HCT116 (cell line): ENCODE measurements at regions not wholly inside any gene's neighbourhood (a gene's known extent, or its start where the extent isn't known, plus 50 kb on each side); places are given as distances from the start of the nearest gene placed in this dataset.

Experiments used
- ATAC-seq: fragments of 200-7000 bp; cut with Tn5 transposase; 2 replicates; pipeline ENCODE4 v1.9.1; 2020; ENCODE audit warnings: mild to moderate bottlenecking, moderate library complexity
- BruUV-seq: library from RNA; stranded (reverse); fragments of 400-500 nt; replicated peaks from 2 replicates; lab custom pipeline; 2021; lab: Mats Ljungman, UMichigan
- CTCF ChIA-PET: fragments of 300-600 bp; sonication (Branson Sonifier 250); formaldehyde crosslinking; loops from one replicate; lab custom pipeline; 2021; ENCODE audit warnings: antibody characterized with exemption; lab: Charles Lee
- POLR2A ChIA-PET: fragments of 300-600, 350-600 bp; sonication (Branson Sonifier 250); formaldehyde crosslinking; loops from one replicate; lab custom pipeline; 2021; ENCODE audit warnings: antibody characterized with exemption; lab: Charles Lee
- RAD21 ChIA-PET, 2 experiments: fragments of 300-600 bp; sonication (Branson Sonifier 250); formaldehyde crosslinking; loops; one replicate each; lab custom pipeline; 2023; ENCODE audit warnings: low total read pairs in 2 of 2; ENCODE audit not compliant: uncharacterized antibody in 2 of 2, unreplicated experiment in 2 of 2, low non-redundant PET in 1 of 2; lab: Charles Lee
- DNase-seq: peaks from one replicate; pipeline ENCODE4 v3.0.0-alpha.2; 2010; ENCODE audit warnings: low read depth, low spot score
- H2AFZ ChIP-seq: fragments of 200-600 bp; shearing (Covaris generic), sonication (generic); 2 replicates; pipeline ENCODE4 v1.6.1; 2017; ENCODE audit warnings: low read depth, mixed run types, mixed read lengths, antibody characterized with exemption, low read length; ENCODE audit not compliant: poor library complexity, severe bottlenecking
- H3K27ac ChIP-seq: 2 replicates; pipeline ENCODE4 v1.5.1; 2012; ENCODE audit warnings: low read depth, low read length
- H3K27me3 ChIP-seq: fragments of 200-600 bp; sonication (generic); 2 replicates; pipeline ENCODE4 v1.6.1; 2016; ENCODE audit warnings: mixed run types, low read length, mixed read lengths; ENCODE audit not compliant: insufficient read depth
- H3K36me3 ChIP-seq, 2 experiments: fragments of 200-500 bp in 1 of 2; fragments of 200-600 bp in 1 of 2; sonication (Bioruptor generic) in 1 of 2; sonication (generic) in 1 of 2; 2 replicates each; pipeline versions ENCODE4 v1.5.1 to v1.6.1; 2014 to 2016; ENCODE audit warnings: low read length in 2 of 2, inconsistent platforms in 1 of 2, mixed read lengths in 1 of 2, mixed run types in 1 of 2; ENCODE audit not compliant: insufficient read depth in 2 of 2, control insufficient read depth in 1 of 2
- H3K4me1 ChIP-seq, 2 experiments: fragments of 200-600 bp in 1 of 2; sonication (generic) in 1 of 2; 2 replicates each; pipeline versions ENCODE4 v1.5.1 to v1.6.1; 2012 to 2017; ENCODE audit warnings: low read length in 2 of 2, inconsistent platforms in 1 of 2, mild to moderate bottlenecking in 1 of 2, mixed read lengths in 1 of 2, mixed run types in 1 of 2, moderate library complexity in 1 of 2; ENCODE audit not compliant: insufficient read depth in 2 of 2, control insufficient read depth in 1 of 2
- H3K4me2 ChIP-seq: fragments of 200-600 bp; sonication (generic); 2 replicates; pipeline ENCODE4 v1.6.1; 2017; ENCODE audit warnings: mixed run types, low read length, mixed read lengths
- H3K4me3 ChIP-seq, 2 experiments: fragments of 200-600 bp in 1 of 2; sonication (generic) in 1 of 2; replicated peaks in 1 of 2; 2 replicates each; pipeline ENCODE4 v1.5.1; 2011 to 2016; ENCODE audit warnings: low read length in 2 of 2, control low read depth in 1 of 2, low read depth in 1 of 2, mild to moderate bottlenecking in 1 of 2, mixed read lengths in 1 of 2, mixed run types in 1 of 2
- H3K79me2 ChIP-seq: fragments of 200-600 bp; sonication (generic); 2 replicates; pipeline ENCODE4 v1.6.1; 2017; ENCODE audit warnings: mild to moderate bottlenecking, mixed run types, low read length, moderate library complexity, mixed read lengths; ENCODE audit not compliant: insufficient read depth
- H3K9ac ChIP-seq: fragments of 200-600 bp; sonication (generic); 2 replicates; pipeline ENCODE4 v1.6.1; 2016; ENCODE audit warnings: low read length, mixed read lengths
- H3K9me2 ChIP-seq: fragments of 200-600 bp; sonication (generic), shearing (Covaris generic); 2 replicates; pipeline ENCODE4 v1.6.1; 2017; ENCODE audit warnings: mixed run types, mild to moderate bottlenecking, moderate library complexity; ENCODE audit not compliant: insufficient read depth
- H3K9me3 ChIP-seq, 2 experiments: fragments of 200-500 bp in 1 of 2; fragments of 200-600 bp in 1 of 2; sonication (Bioruptor generic) in 1 of 2; sonication (generic) in 1 of 2; 2 replicates each; pipeline ENCODE4 v1.6.1; 2014 to 2017; ENCODE audit warnings: low read length in 2 of 2, mixed read lengths in 2 of 2, inconsistent platforms in 1 of 2, low read depth in 1 of 2, mild to moderate bottlenecking in 1 of 2, mixed run types in 1 of 2, moderate library complexity in 1 of 2; ENCODE audit not compliant: control insufficient read depth in 1 of 2, insufficient read depth in 1 of 2
- H4K20me1 ChIP-seq: fragments of 200-600 bp; sonication (generic), shearing (Covaris generic); 2 replicates; pipeline ENCODE4 v1.6.1; 2017; ENCODE audit warnings: mixed run types, mild to moderate bottlenecking, moderate library complexity; ENCODE audit not compliant: insufficient read depth
- CBX3 ChIP-seq: IDR thresholded peaks from 2 replicates; pipeline ENCODE4 v1.6.1; 2012; ENCODE audit warnings: low read depth
- CEBPB ChIP-seq: IDR thresholded peaks from 2 replicates; pipeline ENCODE4 v1.6.1; 2012; ENCODE audit warnings: low read depth
- EGR1 ChIP-seq: IDR thresholded peaks from 2 replicates; pipeline ENCODE4 v1.6.1; 2012; ENCODE audit warnings: low read depth
- ELF1 ChIP-seq: IDR thresholded peaks from 2 replicates; pipeline ENCODE4 v1.6.1; 2012; ENCODE audit warnings: low read depth, borderline replicate concordance
- EZH2 ChIP-seq: fragments of 200-600 bp; sonication (generic); IDR thresholded peaks from 2 replicates; pipeline ENCODE4 v1.6.1; 2017; ENCODE audit warnings: antibody characterized with exemption, mixed run types
- FOSL1 ChIP-seq: IDR thresholded peaks from 2 replicates; pipeline ENCODE4 v1.6.1; 2012; ENCODE audit warnings: low read depth
- RAD21 ChIP-seq: IDR thresholded peaks from 2 replicates; pipeline ENCODE4 v1.6.1; 2012; ENCODE audit warnings: low read depth, mild to moderate bottlenecking
- SP1 ChIP-seq: IDR thresholded peaks from 2 replicates; pipeline ENCODE4 v1.6.1; 2012; ENCODE audit warnings: low read depth
- SRF ChIP-seq: IDR thresholded peaks from 2 replicates; pipeline ENCODE4 v1.6.1; 2012; ENCODE audit warnings: low read depth
- ZFX ChIP-seq: fragments of 450-650 bp; IDR thresholded peaks from 2 replicates; pipeline ENCODE4 v1.6.1; 2017
- ZNF274 ChIP-seq: fragments of 200-500 bp; sonication (Bioruptor generic); IDR thresholded peaks from 2 replicates; pipeline ENCODE4 v1.6.1; 2014; ENCODE audit warnings: mild to moderate bottlenecking, low read depth, low read length, inconsistent platforms
- intact Hi-C: fragments of 100-400 bp; cut with micrococcal nuclease; formaldehyde crosslinking; loops from 2 replicates; pipeline ENCODE4 v1.10.0; 2022
- TF ChIP-seq, protein P1 (sequence below): IDR thresholded peaks from 2 replicates; pipeline ENCODE4 v1.6.1; 2012
- TF ChIP-seq, protein P2 (sequence below): IDR thresholded peaks from 2 replicates; pipeline ENCODE4 v1.6.1; 2011; ENCODE audit warnings: mild to moderate bottlenecking, low read length, moderate library complexity; ENCODE audit not compliant: insufficient replicate concordance; ENCODE audit errors: extremely low read depth
- TF ChIP-seq, protein P3 (sequence below): IDR thresholded peaks from 2 replicates; pipeline ENCODE4 v1.6.1; 2012
- TF ChIP-seq, protein P4 (sequence below), 3 experiments: fragments of 200-600 bp in 1 of 3; sonication (generic) in 1 of 3; IDR thresholded peaks in 2 of 3; conservative IDR thresholded peaks in 1 of 3; 2 replicates each; pipeline ENCODE4 v1.5.1; 2012 to 2017; ENCODE audit warnings: low read depth in 2 of 3, low read length in 2 of 3, antibody characterized with exemption in 1 of 3, borderline replicate concordance in 1 of 3, control low read depth in 1 of 3, mild to moderate bottlenecking in 1 of 3, mixed read lengths in 1 of 3, mixed run types in 1 of 3, moderate library complexity in 1 of 3; ENCODE audit not compliant: insufficient read depth in 1 of 3

DNA sequence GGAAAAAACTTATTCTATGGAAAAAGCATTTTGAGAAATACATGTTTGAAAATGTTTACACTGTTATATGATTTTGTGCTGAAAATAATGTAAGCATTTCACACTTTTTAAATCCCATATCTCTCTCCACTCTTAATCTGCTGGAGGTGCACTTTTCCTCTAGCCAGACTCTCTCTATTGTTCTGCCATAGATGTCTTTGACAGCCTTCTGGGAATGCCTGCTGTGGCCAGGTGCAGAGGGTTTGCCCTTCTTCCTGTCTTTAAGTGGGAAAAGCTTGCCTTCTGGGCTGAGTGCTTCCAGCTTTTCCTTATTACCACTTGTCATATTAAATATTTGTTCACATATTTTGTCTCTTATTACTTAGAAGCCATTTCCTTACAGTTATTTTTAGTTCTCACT lies 60.1 kb upstream of the PPM1H start:
- ATAC-seq (no peak), DNase-seq (no peak)
- CTCF ChIA-PET = no interaction called here
- RAD21 ChIA-PET = no interaction called here
- Histone ChIP-seq H3K9me3 (no peaks in the 10 kb centered on the region), H3K27ac (no peak overlapping the region), H3K27me3 (no peaks in the 10 kb centered on the region), H3K36me3 (no peaks in the 10 kb centered on the region), H3K4me1 (no peaks in the 10 kb centered on the region), H2AFZ (no peak overlapping the region), H3K79me2 (no peaks in the 10 kb centered on the region), H3K4me2 (no peak overlapping the region), H3K4me3 (no peak overlapping the region), H3K9ac (no peak overlapping the region), H3K9me2 (no peaks in the 10 kb centered on the region), H4K20me1 (no peaks in the 10 kb centered on the region)
- POLR2A ChIA-PET = no interaction called here
- BruUV-seq = no TSS peak
- intact Hi-C loops = no loop called here
- no peak for TF ChIP-seq SP1
- TF ChIP-seq, protein P1, sequence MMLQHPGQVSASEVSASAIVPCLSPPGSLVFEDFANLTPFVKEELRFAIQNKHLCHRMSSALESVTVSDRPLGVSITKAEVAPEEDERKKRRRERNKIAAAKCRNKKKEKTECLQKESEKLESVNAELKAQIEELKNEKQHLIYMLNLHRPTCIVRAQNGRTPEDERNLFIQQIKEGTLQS = no peak
- TF ChIP-seq, protein P2, sequence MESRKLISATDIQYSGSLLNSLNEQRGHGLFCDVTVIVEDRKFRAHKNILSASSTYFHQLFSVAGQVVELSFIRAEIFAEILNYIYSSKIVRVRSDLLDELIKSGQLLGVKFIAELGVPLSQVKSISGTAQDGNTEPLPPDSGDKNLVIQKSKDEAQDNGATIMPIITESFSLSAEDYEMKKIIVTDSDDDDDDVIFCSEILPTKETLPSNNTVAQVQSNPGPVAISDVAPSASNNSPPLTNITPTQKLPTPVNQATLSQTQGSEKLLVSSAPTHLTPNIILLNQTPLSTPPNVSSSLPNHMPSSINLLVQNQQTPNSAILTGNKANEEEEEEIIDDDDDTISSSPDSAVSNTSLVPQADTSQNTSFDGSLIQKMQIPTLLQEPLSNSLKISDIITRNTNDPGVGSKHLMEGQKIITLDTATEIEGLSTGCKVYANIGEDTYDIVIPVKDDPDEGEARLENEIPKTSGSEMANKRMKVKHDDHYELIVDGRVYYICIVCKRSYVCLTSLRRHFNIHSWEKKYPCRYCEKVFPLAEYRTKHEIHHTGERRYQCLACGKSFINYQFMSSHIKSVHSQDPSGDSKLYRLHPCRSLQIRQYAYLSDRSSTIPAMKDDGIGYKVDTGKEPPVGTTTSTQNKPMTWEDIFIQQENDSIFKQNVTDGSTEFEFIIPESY = no peak
- TF ChIP-seq, protein P3, sequence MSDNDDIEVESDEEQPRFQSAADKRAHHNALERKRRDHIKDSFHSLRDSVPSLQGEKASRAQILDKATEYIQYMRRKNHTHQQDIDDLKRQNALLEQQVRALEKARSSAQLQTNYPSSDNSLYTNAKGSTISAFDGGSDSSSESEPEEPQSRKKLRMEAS = no peak
- TF ChIP-seq FOSL1 = no peak
- no peak for TF ChIP-seq SRF
- TF ChIP-seq, protein P4, sequence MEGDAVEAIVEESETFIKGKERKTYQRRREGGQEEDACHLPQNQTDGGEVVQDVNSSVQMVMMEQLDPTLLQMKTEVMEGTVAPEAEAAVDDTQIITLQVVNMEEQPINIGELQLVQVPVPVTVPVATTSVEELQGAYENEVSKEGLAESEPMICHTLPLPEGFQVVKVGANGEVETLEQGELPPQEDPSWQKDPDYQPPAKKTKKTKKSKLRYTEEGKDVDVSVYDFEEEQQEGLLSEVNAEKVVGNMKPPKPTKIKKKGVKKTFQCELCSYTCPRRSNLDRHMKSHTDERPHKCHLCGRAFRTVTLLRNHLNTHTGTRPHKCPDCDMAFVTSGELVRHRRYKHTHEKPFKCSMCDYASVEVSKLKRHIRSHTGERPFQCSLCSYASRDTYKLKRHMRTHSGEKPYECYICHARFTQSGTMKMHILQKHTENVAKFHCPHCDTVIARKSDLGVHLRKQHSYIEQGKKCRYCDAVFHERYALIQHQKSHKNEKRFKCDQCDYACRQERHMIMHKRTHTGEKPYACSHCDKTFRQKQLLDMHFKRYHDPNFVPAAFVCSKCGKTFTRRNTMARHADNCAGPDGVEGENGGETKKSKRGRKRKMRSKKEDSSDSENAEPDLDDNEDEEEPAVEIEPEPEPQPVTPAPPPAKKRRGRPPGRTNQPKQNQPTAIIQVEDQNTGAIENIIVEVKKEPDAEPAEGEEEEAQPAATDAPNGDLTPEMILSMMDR (IDR thresholded peaks at IDR 0.05 in 2 of 3, conservative IDR thresholded peaks at IDR 0.05 in 1 of 3; ENCODE audit: borderline replicate concordance in 1 of 3, insufficient read depth in 1 of 3, low read depth in 2 of 3, low read length in 2 of 3) = no peak
- TF ChIP-seq RAD21 = no peak
- no peak for TF ChIP-seq ZFX
- TF ChIP-seq EGR1 = no peak
- no peak for TF ChIP-seq ELF1
- TF ChIP-seq CBX3 = no peak
- no peak for TF ChIP-seq CEBPB
- no peak for TF ChIP-seq EZH2
- TF ChIP-seq ZNF274 = no peak
